ENCODE measurements at regions not wholly inside any gene's neighbourhood (a gene's known extent, or its start where the extent isn't known, plus 50 kb on each side); places are given as distances from the start of the nearest gene placed in this dataset.

DNA sequence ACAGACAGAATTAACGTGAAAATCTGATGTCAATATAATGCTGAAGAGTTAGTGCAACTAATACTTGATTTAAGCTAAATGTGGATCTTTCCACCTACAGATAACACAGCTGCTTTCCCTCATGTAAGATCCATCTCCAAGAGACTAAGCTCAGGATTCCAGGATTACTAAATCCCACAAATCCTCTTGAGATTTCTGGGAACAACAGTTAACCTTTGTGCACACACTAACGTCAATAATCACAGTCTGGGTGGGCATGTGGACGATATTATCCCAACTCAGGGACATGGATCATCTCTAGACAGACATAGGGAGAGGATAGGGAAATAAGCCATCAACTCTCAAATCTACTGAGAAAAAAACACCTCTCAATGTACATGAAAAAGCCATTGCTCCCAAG lies 432.6 kb downstream of the SATB2 start:
- DNase-seq (ENCODE audit: low spot score) = no peak

DNA sequence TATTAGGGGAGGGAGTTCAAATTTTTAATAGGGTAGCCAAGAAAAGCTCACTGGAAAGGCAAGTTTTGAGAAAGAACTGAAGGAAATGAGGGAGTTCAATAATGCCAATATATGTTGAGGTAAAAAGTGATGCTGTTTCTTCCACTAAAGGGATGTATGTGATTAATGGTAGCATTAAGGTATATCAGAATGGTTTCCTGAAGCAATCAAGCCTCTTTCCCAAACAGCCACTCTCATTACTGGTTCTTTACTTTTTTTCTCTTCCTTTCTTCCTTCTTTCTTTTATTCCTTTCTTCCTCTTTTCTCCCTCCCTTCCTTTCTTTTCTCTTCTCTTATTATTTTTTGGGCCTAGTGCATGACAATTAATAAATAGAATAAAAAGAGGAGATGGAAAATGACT lies 433.5 kb downstream of the SATB2 start:
- DNase-seq (ENCODE audit: low spot score) = no peak

GRCh38 chr2:199019898-199020507 lies 437.7 kb downstream of the SATB2 start:
- no peak for DNase-seq (ENCODE audit: low spot score)

DNA sequence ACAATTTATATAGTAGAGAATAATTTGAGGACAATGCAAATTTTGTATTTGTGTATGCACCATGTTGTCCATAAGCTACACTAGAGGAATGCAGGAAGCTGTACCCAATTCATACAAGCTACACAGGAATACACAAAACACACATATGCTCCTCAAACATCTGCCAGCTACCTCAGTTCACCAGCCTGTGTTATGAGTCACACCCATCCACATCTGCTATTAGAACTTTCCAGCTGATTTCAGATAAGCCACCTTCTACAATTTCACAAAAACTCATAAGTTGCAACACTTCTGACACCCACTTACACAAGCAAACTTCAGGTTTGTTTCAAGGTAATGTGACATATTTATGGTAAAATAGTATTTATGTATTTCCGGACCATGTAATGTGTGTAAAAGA lies 438.9 kb downstream of the SATB2 start:
- no peak for DNase-seq (ENCODE audit: low spot score)

DNA sequence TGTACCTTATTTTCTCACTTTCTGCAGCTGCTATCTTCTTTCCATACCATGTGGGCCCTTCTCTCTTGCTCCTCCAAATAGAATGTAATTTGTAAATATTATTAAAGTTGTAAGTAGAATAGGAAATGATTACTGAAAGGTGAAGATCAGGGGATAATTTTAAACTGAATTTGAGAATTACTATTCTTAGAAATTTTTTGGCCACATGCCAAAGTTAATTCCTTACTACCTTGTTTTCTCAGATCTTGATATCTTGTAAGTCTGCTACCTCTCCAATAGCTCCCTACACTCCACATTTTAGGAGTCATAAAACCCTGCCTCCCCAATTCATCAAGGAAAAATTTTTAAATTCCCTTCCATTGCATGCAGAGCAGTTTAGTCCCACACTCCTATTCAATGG lies 442.7 kb downstream of the SATB2 start:
- DNase-seq (ENCODE audit: low spot score) = no peak

GRCh38 chr2:199014226-199014625 lies 443.5 kb downstream of the SATB2 start:
- DNase-seq (ENCODE audit: low spot score) = no peak

DNA sequence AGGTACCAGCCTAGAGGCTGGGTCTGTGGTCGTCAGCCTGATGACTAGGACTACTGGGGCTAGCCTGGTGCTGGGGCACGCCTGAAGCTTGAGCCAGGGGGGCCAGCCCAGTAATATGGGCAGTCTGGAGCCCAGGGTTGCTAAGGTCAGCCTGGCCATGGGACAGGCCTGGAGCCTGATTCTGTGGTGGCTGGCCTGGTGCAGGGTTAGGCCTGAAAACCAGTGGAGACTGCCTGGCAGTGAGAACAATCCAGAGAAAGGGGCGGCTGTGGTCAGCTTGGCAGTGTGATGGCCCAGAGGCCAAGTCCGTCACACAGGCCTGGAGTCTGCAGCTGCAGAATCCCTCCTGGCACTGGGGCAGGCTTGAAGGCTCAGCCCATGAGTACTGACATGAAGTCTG lies 445.8 kb downstream of the SATB2 start:
- DNase-seq (ENCODE audit: low spot score) = no peak

DNA sequence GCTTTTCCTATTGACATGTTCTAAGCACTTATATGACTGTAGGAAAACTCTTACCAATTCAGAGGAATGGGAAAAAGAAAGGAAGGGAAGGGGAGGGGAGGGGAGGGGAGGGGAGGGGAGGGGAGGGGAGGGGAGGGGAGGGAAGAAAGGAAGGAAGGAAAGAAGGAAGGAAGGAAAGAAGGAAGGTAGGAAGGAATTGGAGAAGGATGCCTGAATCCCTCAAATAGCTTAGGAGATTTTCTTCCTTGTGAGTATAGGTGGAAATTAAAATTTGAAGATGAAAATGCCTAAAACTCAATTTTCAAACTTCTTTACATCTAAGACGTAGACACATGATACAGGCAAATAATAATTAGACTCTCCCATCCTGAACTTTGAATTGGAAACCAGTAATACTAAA lies 463.1 kb downstream of the SATB2 start:
- DNase-seq (ENCODE audit: low spot score) = no peak

DNA sequence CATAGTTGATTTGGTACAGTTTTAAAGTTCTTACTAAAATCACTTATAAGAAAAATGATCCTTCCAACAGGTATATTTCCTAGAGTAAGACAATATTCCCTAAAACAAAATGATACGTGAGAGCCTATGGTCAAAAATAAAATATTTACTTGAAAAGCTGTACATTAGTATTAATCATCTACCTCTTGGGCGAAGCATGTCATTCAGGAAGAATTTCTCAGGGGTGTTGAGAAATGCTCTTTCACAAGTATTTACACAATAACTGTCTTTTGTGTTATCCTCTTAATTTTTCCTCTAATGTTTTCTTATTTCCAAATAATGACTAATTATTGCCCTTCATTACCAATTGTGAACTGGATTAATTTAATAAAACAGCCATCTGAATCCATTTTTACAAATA lies 466.3 kb downstream of the SATB2 start:
- no peak for DNase-seq (ENCODE audit: low spot score)

DNA sequence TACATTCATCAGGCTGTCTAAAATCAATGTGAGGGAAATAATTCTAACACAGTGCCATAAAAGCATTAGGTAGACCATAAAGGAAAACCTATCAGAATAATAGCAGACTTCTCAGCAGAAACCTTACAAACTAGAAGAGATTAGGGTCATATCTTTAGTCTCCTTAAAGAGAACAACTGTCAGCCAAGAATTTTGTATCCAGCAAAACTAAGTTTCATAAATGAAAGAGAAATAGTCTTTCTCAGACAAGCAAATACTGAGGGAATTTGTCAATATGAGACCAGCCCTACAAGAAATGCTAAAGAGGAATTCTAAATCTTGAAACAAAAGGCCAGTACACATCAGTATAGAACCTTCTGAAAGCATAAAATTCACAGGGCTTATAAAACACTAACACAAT lies 482.0 kb downstream of the SATB2 start:
- DNase-seq (ENCODE audit: low spot score) = no peak

DNA sequence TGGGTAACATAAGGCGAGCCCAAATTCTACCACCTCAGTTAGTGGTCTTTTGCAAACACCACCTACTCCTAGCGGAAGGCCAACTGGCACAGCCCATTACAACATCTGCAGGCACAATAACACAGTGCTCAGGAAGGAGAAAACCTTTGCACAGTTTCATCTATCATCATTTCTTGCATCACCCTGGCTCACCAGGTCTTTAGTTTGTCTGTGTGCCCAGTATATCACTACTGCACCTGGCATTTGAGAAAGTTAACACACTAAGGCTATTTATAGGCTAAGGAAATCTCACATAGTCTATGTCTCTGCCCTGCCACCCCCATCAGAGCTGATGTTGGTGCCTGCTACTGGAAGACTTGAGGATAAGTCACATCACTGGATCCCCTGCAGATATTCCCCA lies 484.0 kb downstream of the SATB2 start:
- no peak for DNase-seq (ENCODE audit: low spot score)

DNA sequence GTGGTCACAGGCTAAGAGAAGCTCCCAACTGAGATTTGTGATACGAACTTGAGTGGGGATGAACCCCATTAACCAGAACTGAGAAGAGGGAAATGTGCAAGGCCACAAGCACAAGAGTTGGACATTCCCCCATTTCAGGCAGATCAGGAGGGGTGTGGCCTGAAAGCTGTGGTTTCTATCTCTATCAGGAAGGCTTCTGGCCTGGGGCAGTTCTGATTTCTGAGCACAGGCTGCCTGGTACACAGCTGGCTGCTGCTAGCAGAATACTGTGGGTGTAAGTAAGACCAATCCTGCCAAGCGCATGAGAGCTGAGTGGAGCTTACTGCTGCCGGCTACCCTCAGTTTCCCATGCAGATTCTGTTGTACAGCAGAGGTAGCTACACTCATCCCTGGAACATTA lies 484.6 kb downstream of the SATB2 start:
- DNase-seq (ENCODE audit: low spot score) = no peak

DNA sequence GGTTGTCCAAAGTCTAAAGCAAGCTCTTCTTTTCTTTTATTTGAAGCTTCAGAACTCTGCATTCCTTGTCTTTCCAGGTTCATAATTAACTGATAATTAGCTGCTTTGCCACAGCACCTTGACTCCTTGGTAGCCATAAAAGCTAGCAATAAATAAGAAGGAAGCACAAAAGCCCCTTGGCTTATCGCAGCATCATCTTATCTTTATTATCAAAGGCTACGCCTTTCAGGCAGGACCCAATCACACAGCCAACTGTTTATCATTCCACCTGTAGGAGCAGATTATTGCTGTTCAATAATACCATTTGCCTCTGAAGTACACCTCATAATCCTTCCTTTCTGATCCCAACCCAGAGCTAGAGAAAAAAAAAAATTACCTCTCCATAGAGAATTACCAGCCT lies 489.2 kb downstream of the SATB2 start:
- no peak for DNase-seq (ENCODE audit: low spot score)

DNA sequence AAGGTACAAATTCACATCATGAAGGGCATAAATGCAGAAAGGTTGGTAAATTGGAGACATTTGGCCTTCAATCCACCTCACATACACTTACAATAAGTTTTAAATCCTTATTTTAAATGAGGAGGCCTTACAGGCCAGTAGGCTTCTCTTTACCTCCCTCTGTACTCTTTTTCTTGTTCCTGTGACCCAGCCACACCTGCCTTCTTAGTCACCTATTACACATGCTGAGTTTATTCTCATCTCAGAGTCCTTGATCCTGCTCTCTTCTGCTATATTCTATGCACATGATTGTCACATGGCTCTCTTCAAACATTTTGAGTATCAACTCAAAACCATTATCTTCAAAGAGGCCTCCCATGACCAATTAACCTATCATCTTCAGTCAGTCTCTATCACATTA lies 491.5 kb downstream of the SATB2 start:
- no peak for DNase-seq (ENCODE audit: low spot score)

- DNase-seq (ENCODE audit: low spot score) = no peak
Measured at GRCh38 chr2:198961547-198961946, 496.2 kb downstream of the SATB2 start.

GRCh38 chr2:198957181-198957580 lies 500.6 kb downstream of the SATB2 start:
- DNase-seq (ENCODE audit: low spot score) = no peak

GRCh38 chr2:198953328-198953727 lies 504.4 kb downstream of the SATB2 start:
- DNase-seq (ENCODE audit: low spot score) = no peak

GRCh38 chr2:198950803-198951202 lies 506.9 kb downstream of the SATB2 start:
- DNase-seq (ENCODE audit: low spot score) = no peak

DNA sequence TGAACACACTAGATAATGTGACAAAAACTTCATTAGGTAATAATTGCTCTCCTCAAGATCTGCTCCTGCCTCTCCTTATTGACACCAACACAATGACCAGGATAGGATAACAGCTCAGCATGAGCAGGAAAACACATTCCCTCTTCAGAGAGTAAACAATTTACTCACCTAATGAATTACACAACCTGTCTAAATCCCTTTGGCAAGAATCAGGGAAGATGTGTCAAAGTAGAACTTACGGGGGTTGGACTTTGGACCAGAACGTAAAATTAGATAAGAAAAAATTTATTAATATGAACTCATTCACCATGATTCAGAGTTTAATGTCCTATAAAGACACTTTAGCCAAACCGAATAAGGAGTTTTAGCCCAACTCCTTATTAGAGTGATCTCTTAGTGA lies 512.2 kb downstream of the SATB2 start:
- DNase-seq (ENCODE audit: low spot score) = no peak

DNA sequence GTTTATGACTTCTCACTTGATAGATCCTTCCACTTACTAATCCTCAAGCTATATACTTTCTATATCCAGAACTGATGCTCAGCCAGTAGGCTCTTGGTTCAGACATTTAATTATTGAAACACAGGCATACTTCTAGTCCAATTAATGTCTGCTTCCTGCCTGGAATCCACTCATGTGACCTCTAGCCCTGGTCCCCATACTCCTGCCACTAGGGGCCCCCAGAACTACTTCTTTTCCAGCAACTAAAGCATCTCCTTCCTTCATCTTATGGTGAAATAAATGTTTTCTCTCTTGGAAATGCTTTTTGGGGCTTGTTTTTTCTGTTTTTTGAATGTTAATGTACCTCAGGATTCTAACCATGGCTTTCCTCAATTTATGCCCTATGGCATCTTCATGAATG lies 527.6 kb downstream of the SATB2 start:
- no peak for DNase-seq (ENCODE audit: low spot score)

DNA sequence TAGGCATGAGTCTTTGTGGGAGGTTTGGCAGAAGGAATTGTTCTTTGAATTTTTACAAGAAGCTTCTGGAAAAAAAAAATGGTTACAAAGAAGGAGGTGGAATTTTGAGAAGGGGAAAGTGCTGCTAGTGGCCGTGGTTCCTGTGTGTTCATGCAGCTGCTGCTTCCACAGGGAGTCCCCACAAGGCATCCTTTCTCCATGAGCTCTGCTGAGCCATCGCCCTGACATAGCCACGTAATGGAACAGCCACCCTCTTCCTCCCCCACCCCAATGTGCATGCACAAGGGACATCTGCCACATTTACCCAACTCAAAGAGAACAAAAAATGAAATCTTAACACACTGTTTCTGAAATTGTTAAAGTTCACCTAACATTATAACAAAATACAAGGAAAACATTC lies 529.7 kb downstream of the SATB2 start:
- no peak for DNase-seq (ENCODE audit: low spot score)

DNA sequence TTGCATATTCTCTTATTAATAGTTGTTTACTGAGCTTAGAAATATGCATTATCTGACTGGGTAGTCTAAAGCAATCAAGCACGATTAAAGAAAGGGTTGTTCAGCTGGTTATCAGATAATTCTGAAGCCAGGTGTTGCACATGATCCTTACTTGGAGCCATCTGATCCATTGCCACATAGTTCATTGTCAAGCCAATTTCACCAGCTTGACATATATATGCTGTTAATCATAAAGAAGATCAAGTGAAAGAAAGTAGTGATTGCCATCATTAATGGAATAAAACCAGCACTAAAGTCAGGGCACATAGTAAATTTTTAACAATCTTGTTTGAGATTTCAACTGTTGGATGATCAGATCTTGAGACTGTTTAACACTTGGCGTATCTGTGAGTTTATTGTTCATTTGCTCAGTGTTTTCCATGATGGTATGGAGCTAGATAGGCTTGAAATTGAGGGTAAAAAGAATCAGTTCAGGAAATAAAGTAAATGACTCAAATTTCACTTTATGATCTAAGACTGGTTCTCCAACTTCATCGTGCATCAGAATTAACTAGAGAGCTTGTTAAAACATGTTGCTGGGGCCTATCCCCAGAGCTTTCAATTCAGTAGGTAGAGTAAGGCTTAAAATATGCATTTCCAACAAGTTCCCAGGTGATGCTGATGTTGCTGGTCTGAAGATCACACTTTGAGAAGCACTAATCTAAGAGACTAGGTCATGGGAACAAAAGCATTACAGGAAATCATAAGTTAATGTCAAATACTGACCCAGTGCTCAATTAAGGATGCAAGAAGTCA lies 539.6 kb downstream of the SATB2 start:
- DNase-seq (ENCODE audit: low spot score) = no peak

GRCh38 chr2:198917275-198917674 lies 540.5 kb downstream of the SATB2 start:
- DNase-seq (ENCODE audit: low spot score) = no peak

DNA sequence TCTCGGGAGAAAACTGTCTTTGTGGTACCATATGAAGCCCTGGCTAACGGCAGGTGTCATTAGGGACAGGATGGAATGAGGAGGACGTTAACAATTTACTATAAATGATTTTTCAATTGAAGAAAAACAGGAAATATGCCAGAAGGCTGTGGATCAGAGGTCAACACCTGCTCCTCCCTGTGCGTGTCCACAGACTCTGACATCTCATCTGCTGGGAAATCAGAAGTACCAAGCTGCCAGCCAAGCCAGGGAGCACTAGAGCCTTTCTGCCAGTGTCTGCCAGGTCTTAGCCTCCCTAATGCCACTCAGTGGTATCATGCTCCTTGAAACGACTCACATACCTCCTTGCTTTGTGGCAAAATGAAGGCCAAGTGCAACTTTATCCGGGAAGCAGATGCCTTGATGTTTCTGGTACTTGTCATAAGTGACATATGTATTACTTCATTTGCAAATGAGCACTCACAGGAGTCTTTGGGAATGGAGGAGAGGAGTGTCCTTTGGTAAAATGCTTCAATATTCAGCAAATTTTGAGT lies 541.1 kb downstream of the SATB2 start:
- DNase-seq (ENCODE audit: low spot score) = no peak

All from hematopoietic multipotent progenitor cell treated with erythropoietin and hydrocortisone succinate and interleukin-3 and kit ligand, for 15 days (in vitro differentiated cells).